Embryonic facial prominence (tissue), 1 donor: ENCODE measurements at regions not wholly inside any gene's neighbourhood (a gene's known extent, or its start where the extent isn't known, plus 50 kb on each side); places are given as distances from the start of the nearest gene placed in this dataset.
"Not testable (repeated sequence)": the region's sequence is repeated elsewhere in the genome, so short reads cannot be mapped to it uniquely, and the experiment has no call there.

ENCODE experiments used
- DNase-seq: peaks from one replicate; pipeline ENCODE4 v3.0.0-alpha.2; 2016; ENCODE audit errors: extremely low spot score

DNA sequence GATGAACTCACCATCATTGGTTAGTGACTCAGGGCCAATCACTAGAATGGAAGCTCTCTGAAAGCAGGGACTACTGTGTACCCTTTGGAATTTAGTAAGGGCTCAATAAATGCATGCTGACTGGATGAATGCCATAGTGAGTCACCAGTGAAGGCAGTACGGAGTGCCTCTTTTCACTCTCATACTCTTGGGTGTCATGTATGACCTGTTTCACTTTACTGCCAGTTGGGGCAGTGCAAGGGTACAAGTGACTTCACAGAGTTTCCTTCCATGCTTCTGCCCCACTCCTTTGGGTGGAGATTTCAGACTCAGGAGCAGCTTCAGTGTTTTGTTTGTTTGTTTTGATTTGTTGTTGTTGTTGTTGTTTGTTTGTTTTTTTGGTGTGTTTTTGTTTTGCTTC is 57.7 kb downstream of the SOX3 start:
- no peak for DNase-seq

DNA sequence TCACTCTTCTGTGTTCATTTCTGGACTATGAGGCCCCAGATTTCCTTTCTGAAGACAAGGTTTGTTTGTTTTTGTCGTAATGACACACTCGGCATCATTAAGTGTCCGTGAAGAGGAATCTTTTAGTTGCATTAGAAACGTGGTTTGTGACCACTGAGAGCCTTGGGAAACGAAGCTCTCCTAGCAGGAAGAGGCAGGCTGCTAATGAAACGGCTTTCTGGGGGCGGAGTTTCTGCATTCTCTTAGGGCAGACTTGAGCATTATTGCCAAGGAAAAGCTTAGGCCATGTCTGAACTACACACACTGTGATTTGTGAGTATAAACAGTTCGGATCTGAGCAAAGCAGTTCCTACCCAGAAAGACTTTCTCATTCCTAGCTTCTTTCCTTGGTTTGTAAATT is 64.0 kb downstream of the SOX3 start:
- DNase-seq, result no peak

DNA sequence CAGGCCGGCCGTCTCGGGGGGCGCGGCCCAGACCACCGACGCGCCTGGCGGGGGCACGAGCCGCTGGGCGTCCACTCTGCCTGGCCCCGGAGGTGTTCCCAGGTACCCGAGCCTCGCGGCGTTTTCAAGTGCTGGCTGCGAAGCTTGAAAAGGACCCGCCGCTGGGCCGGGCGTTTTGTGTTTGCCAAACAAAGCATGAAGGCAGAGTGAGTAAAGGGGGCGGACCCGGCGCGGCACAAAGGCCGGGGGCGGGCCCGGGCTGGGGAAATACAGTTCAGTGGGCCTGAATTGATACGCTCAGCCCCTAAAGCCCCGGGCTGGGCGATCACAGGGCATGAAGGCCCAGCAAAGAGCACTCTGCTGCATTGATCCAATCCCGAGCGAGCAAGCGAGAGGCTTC is 65.4 kb downstream of the SOX3 start:
- no peak for DNase-seq

DNA sequence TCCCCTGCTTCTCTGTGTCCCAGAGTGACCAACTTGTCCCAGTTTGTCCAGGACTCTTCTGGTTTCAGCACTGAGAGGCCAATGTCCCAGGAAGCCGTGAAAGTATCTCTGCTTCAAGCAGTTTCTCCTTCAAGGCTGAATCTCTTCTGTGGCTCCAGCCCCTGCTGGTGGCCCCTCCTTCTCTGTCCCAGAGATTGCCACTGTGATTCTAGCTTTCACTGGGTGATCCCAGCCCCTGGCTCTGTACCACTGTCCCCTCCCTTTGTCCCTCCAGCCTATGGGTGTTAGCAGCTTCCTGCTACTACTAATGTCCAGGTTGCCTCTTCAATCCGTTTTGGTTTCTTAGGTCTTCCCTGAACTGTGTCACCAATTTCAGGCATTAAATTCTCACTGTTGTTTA is 70.5 kb downstream of the SOX3 start:
- no peak for DNase-seq

DNA sequence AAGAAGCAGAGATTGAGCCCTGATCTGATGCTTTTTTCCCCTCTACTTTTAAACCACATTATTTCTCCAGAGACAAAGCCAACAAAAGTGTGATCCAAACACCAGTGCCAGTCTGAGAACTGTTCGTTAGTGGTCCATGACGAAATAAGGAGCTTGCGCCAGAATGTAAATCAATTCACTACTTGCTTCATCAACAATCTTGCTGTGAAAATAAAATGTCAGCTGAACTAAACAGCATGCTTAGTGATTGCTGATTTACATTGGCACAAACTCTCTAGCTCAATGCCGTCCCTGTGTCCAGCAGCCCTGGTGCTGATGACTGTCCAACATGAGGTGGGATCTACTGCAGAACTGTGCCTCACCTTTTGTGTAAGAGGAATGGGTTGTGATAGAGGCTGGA is 71.3 kb downstream of the SOX3 start:
- no peak for DNase-seq

DNA sequence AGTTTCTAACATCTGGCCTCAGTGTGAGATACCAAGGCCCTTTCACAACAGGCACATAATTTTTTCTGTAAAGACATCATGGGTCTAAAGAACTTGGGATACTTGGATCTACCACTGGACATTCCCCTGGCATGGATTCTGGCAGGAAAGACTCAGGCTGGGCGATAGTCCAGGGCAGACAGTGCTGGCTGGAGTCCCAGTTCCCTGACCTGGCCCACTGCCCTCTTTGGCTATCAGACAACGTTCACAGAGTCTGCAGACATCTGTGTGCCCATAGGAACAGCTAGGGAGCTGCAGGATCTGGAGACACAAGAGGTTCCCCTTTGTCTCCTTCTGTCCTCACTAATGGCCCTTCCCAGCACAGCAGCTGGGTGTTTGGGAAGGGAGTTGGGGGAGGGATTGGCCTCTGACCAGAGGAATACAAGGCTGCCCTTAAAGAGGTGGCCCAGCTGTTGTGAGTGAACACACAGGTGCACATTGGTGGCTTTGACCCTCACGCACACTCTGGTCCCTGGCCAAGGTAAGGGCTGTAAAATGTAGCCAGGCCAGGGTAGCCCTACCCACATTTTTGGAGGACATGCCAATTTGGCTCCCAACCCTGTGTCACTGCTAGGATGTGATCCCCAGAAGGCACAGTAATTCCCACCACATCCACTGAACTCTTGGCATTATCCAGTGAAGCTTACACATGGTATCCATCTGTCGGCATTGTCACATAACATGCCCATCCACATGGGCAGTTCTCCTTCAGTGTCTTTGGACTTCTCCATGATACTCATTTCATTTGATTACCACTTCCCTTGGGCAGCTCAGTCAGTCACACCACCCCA is 72.3 kb downstream of the SOX3 start:
- no peak for DNase-seq

DNA sequence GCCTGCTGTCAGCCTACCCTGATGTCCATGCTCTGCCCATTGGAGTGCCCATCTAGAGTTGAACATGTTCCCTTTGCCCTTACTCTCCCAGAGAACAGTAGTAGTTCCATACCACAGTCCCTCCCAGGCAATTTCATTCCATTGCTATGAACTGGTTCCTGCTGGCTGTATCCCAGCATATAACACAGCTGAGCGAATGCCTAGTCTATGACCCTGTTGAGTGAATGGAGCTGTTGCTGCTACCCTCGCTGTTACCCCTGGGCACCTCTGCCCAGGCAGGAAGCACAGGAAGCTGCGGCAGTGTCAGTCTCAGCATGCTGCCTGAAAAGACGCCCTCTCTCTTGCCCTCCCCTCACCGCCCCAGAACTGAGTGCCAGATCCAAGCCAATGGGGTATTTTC is 73.3 kb downstream of the SOX3 start:
- no peak for DNase-seq

DNA sequence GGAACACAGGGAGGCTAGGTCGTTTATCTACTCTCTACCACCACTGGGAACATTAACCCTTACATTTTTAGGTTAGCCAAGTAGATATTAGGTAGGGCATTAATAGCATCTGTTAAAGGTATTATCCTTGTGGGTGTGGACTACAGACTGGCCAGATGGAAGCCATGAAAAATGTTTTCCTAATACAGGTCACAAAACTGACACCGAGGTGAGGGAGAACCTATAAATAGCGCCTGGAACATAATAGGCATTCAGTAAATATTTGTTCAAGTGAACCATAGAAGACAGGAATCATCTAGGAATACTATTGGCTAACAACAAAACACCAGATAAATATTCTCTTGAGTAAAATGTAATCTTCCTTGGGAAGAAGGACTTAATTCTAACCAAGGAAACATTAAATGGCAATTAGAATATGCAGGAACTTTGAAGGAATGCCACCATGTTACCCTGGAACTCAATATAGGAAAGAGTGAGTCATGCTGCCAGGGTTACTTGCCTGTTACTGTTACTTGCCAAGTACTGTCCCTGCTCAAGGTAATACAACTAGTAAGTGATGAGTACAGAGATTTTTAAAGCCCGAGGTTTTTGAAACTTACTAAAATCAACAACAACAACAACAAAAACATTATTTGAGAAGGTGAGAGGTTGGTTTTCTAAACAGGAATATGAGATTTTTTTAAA is 79.0 kb downstream of the SOX3 start:
- no peak for DNase-seq

DNA sequence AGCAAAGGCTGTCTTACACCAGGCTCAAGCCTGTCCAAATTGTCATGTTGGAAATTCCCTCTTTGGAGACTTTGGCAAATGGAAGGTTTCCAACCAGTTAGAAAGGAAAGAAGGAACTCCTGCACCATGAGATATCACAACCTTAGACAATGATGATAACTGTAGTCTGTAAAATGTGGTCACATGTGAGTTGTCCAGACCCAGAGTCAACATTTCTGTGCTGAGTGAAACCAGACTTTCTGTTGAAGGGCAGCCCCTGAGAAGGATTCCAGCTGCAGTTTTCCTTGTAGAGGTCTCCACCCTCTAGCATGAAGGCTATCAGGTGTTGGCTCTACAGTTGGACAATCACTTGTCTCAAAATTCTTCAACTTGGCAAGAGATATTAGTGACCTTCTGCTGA is 82.4 kb downstream of the SOX3 start:
- DNase-seq, result no peak

DNA sequence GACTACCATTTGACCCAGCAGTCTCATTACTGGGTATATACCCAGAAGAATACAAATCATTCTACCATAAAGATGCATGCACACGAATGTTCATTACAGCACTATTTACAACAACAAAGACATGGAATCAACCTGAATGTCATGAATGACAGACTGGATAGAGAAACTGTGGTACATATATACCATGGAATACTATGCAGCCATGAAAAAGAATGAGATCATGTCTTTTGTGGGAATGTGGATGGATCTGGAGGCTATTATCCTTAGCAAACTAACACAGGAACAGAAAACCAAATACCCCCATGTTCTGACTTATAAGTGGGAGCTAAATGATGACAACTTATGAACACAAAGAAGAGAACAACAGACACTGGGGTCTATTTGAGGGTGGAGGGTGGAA is 102.7 kb downstream of the SOX3 start:
- not testable (repeated sequence) for DNase-seq

DNA sequence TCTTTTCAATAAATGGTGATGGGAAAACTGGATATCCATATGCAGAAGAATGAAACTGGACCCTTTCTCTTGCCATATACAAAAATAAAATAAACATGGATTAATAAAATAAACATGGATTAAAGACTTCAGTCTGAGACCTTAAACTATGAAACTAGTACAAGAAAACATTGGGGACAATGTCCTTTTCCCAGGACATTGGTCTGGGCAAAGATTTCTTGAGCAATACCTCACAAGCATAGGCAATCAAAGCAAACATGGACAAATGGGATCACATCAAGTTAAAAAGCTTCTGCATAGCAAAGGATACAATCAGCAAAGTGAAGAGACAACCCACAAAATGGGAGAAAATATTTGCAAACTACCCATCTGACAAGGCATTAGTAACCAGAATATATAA is 108.5 kb downstream of the SOX3 start:
- not testable (repeated sequence) for DNase-seq

DNA sequence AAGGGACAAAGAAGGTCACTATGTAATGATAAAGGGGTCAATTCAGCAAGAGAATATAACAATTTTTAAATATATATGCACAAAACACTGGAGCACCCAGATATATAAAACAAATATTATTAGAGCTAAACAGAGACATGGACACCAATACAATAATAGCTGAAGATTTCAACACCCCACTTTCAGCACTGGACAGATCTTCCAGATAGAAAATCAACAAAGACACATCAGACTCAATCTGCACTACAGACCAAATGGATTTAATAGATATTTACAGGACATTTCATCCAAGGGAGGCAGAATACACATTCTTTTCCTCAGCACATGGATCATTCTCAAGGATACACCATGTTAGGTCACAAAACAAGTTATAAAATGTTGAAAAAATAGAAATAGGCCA is 111.4 kb downstream of the SOX3 start:
- DNase-seq, result no peak

DNA sequence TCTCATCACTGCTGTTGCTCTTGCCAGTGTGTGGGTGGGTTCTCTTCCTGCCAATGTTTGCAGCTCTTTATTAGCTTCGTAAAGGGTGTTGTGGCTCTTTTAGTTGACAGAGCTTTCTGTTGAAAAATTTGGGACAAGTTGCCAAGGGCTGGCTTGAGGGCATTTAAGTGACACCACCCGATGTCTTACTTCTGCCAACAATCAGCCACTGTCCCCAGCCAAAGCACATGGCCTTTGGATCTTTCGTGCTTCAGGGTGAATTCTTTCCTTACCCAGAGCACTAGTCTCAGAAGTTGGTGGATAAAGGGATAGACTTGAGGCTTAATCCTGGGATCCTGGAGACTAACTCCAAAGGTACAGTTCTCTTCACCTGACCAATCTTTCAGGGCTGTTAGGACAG is 113.6 kb downstream of the SOX3 start:
- no peak for DNase-seq

DNA sequence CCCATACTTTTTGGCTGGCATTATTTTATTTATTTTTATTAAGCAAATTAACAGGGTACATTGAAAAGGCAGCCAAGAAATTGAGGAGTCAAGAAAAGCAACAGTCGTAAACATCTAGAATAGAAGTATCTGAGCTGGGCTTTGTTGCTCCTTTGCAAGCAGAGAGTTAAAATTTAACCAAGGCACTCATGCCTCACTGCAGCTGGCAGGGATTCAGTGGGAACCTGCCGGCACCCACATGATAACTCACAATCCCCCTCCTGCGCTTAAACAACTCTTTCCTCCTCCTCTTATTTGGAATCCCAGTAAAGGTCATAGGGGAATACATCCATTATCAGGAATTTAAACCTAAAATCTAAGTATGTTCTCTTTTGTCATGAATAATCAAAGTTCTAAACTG is 115.5 kb downstream of the SOX3 start:
- no peak for DNase-seq

DNA sequence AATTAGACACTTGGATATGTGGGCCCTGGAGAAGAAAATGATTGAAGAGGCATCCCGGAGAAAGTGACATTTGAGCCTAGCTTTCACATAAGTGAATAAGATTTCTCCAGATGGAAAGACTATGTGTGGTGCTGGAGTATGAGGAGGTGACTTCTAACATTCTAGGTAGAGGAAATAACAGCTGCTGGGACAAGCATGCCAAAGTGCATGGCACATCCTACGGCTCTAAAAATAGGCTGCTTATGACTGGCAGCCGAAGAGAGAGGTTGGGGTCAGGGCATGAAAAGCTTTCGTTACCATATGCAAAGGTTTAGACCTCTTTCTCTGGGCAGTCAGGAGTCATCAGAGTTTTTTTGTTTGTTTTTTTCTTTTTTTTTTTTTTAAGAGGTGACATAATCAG is 142.0 kb downstream of the SOX3 start:
- DNase-seq, result no peak

DNA sequence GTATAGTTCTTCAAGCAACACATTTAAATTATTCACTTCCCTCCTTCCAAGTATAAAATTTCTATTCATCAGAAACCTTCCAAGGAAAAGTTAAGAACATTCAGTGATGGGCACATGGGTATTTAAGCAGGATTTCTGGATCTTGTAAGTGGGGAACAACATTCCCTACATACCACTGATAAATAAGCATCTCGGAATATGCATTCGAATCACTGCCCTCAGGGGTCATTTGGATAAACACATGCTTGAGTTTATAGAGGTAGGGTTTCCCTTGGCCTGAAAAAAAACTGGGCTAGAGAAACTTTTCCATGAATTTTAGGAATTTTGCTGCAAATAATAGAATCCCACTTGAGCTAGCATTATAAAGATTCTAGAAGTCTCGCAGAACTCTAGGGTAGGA is 143.9 kb downstream of the SOX3 start:
- DNase-seq, result no peak

DNA sequence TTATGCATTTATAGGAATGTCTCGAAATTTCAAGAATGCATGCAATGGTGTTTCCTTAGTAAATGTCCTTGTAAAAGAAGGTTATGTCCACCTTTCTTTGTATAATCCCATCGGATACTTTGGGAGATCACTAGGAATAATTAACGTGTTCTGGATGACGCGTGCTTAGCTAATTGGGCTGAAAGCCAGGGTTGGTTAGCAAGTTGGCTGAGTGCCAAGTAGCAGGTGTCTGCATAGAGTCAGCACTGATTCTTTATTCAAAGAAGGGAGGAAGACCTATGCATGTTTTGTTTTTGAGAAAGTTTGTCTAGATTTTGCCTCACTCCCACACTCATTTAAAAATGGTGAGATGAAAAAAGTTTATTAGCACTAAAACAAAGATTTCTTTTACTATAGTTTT is 144.6 kb downstream of the SOX3 start:
- no peak for DNase-seq

DNA sequence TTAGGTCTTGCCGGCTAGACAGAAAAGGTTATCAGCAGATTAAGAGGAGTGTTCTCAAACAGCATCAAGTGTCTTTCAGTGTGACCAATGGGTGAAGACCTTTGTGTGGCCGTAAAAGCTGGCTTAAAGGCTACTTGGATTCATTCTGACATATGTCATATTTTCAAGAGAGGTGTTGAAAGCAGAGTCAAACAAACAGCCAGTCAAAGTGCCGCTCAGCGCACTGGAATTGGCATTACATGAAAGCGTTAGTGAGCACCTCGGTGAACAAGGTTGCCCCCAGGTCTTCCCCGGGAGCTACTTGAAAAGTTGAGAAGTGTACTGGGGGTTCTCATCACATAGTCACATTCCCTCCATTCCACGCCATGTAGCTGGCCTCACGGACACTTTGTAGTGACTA is 148.9 kb downstream of the SOX3 start:
- no peak for DNase-seq

DNA sequence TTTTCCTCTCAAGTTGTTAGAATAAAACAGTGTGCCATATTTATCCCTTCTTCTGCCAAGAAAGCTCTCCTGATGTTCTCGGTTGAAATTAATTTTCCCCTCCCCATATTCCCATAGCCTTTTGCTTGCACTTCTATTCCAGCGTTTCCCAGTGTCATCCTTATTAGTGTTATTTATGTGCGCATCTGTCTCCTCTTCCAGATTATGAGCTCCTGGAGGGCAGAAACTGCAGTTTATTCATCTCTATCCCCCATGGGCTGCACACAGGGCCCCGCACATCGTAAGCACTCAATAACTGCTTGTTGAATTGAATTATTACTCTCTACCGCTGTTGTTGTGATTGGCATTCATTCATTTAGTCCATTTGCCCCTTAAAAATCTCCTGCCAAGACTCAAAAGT is 149.4 kb downstream of the SOX3 start:
- no peak for DNase-seq

DNA sequence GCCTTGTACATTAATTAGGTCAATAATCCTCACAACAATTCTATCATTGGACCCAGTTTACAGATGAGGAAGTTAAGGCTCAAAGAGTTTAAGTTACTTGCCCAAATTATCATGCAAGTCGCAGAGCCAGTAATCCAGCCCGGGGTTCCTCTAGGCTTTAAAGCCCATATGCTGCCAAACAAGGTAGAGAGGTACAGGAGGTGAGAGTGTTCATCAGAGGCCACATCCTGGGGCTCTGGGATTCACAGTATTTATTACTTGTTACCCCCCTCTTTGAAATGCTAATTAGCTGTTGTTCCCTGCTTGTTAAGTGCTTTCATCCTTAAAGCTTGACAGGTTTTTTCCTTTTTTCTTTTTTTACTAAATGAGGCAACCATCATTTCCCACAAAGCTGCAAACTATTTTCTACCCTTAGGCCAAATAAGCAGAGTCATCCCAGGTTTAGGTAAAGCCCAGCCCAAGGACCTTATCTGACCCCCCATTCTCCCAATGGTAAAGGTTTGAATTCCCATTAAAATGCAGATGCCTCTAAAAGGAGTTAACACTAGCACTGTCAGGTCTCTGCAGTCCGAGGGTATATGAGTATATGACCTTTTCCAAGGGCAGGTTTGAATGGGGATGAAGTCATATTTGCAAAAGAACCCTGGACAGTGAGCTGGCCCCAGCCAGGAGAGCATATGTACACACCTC is 150.3 kb downstream of the SOX3 start:
- no peak for DNase-seq

DNA sequence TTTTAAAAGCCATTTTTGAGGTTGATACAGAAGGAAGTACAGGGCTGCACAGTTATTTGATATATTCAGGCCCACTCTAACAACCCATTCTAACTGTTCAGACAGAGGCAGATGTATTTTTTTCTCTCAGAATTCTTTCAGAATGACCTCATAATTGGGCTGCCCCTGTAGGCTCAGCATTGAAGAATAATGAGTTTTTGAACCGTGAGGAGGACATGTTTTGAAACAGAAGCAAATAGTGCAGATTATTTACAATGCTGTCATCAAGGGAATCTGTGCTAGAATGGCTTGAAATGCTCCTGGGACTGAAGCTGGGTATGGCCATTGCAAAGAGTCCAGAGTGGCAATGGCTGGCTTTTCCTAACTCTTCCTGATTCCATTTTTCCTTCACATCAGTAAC is 158.1 kb downstream of the SOX3 start:
- no peak for DNase-seq

DNA sequence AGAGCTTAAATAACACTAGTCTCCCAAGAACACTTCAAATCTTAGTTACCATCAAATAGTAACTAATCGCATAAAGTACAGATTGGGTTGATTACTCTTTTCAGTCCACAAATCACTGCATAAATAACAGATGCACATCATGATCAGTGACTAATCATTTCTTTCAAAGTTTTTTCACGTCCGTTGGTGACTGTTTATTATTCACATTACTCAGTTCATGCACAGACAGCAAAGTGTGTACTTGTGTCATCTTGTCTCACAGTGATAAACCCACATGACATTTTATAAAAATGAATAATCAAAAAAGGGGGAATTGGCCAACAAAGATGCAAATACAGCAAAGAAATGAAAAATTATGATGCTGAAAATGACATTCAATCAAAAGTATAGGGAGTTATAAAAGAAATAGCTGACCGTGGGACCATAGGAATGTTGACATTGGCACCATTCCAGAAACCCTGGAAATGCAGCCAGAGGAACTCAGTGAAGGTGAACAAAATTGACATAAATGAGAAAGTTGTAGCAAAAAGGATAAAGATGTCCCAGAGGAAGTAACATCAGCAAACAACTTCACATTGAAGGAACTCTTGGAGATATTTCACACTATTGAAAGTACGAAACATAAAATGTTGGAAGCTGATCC is 161.5 kb downstream of the SOX3 start:
- DNase-seq, result no peak

DNA sequence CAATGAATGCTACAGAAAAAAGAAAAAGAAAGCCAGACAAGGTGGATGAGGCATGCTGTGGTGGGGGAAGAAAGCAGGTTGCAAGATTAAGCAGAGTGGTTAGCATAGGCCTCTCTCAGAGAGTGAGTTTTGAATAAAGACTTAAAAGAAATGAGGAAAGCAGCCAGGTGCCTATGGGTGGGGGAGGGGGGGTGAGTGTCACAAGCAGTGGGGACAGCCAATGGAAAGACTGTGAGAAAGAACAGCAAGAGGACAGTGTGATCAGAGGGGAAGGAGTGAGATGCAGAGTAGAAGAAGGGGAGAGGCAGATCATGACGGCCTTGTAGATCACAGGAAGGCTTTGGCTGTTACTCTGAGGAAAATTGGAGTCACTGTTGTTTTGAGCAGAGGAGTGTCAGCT is 162.5 kb downstream of the SOX3 start:
- DNase-seq, result no peak
